Liver (tissue), 3 donors: ENCODE measurements at regions not wholly inside any gene's neighbourhood (a gene's known extent, or its start where the extent isn't known, plus 50 kb on each side); places are given as distances from the start of the nearest gene placed in this dataset.

ENCODE experiments used
- CTCF ChIP-seq: fragments of 150-350 bp; IDR thresholded peaks from 2 replicates; pipeline ENCODE4 v1.5.1; 2017; ENCODE audit warnings: improper control_type of control experiment, low read depth, low read length; ENCODE audit not compliant: missing input control
- EGR1 ChIP-seq, 2 donors: IDR thresholded peaks; 2 replicates each; pipeline ENCODE4 v1.6.1; 2016 to 2018; ENCODE audit warnings: antibody characterized with exemption in 2 of 2, low read depth in 2 of 2
- JUND ChIP-seq, 2 donors: IDR thresholded peaks; 2 replicates each; pipeline ENCODE4 v1.6.1; 2016; ENCODE audit warnings: antibody characterized with exemption in 2 of 2
- MAX ChIP-seq: IDR thresholded peaks from 2 replicates; pipeline ENCODE4 v1.6.1; 2016; ENCODE audit warnings: antibody characterized with exemption
- NR2F2 ChIP-seq: IDR thresholded peaks from 2 replicates; pipeline ENCODE4 v1.6.1; 2016; ENCODE audit warnings: antibody characterized with exemption
- RAD21 ChIP-seq, 2 donors: IDR thresholded peaks; 2 replicates each; pipeline ENCODE4 v1.6.1; 2016; ENCODE audit warnings: antibody characterized with exemption in 2 of 2, mild to moderate bottlenecking in 2 of 2
- REST ChIP-seq: IDR thresholded peaks from 2 replicates; pipeline ENCODE4 v1.6.1; 2016; ENCODE audit warnings: antibody characterized with exemption, mild to moderate bottlenecking
- TAF1 ChIP-seq: conservative IDR thresholded peaks from 2 replicates; pipeline ENCODE4 v1.6.1; 2016; ENCODE audit warnings: antibody characterized with exemption, mild to moderate bottlenecking
- donor health status: healthy.
- donor health status: healthy.

- TF ChIP-seq CTCF: no peak
- no peak for TF ChIP-seq RAD21 (IDR thresholded peaks at IDR 0.05)
- no peak for TF ChIP-seq NR2F2
- TF ChIP-seq JUND (IDR thresholded peaks at IDR 0.05): no peak
- no peak for TF ChIP-seq MAX
- no peak for TF ChIP-seq REST
- no peak for TF ChIP-seq TAF1
- TF ChIP-seq EGR1 (IDR thresholded peaks at IDR 0.05; ENCODE audit: low read depth in 2 of 2): no peak
Measured at GRCh38 chr18:76075777-76076176, 419.3 kb downstream of the ZNF516 start.
